ENCODE measurements at regions not wholly inside any gene's neighbourhood (a gene's known extent, or its start where the extent isn't known, plus 50 kb on each side); places are given as distances from the start of the nearest gene placed in this dataset.

- no peak for TF ChIP-seq CTCF (conservative IDR thresholded peaks at IDR 0.05; ENCODE audit: low read depth in 2 of 2)
- TF ChIP-seq EZH2 (IDR thresholded peaks at IDR 0.05; ENCODE audit: low read depth, unreplicated experiment), result no peak
- TF ChIP-seq EZH2phosphoT487 (IDR thresholded peaks at IDR 0.05; ENCODE audit: unreplicated experiment), result no peak
- TF ChIP-seq JUNB (IDR thresholded peaks at IDR 0.05; ENCODE audit: unreplicated experiment), result no peak
- no peak for TF ChIP-seq POLR2AphosphoS5 (IDR thresholded peaks at IDR 0.05; ENCODE audit: low read depth)
- TF ChIP-seq CREB1 (CRISPR knock-in tag; IDR thresholded peaks at IDR 0.05; ENCODE audit: low read depth), result no peak
- no peak for TF ChIP-seq REST (IDR thresholded peaks at IDR 0.05; ENCODE audit: unreplicated experiment)
- no peak for TF ChIP-seq ETS1 (IDR thresholded peaks at IDR 0.05)
- TF ChIP-seq ZNF331 (CRISPR knock-in tag; IDR thresholded peaks at IDR 0.05; ENCODE audit: low read depth), result no peak
Measured at GRCh38 chr11:87820011-87820410, 355.2 kb downstream of the RAB38 start.

Measured in GM23338 (cell line).